PC-3 (cell line): ENCODE measurements at regions not wholly inside any gene's neighbourhood (a gene's known extent, or its start where the extent isn't known, plus 50 kb on each side); places are given as distances from the start of the nearest gene placed in this dataset.

Experiments used
- EZH2 ChIP-seq: fragments of 300-600 bp; sonication (generic); IDR thresholded peaks from one replicate; pipeline ENCODE4 v1.6.1; 2017; ENCODE audit warnings: antibody characterized with exemption, mild to moderate bottlenecking, low read length; ENCODE audit not compliant: unreplicated experiment
- TF ChIP-seq, protein P1 (sequence below): fragments of 300-600 bp; sonication (generic); conservative IDR thresholded peaks from 2 replicates; pipeline ENCODE4 v1.5.1; 2017; ENCODE audit warnings: antibody characterized with exemption, low read depth, mild to moderate bottlenecking, low read length

DNA sequence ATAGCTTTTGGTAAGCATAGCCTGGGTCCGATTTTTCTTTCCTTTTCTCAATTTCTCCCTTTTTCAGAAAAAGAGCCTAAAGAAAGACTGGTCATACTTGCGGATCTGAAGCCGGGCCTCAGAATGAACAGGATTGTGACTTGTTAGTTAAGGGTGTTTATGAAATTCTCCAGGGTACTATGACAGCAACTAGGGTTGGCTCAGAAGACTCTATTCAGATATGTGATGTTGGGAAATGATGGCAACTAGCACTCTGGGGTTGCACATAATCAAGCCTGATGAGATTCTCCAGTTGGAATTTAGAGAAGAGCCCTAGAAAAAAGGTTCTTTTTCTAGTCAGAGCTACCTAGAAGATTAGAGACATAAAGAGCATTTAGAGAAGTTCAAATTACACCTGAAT lies 352.4 kb upstream of the POM121L12 start:
- TF ChIP-seq, protein P1, sequence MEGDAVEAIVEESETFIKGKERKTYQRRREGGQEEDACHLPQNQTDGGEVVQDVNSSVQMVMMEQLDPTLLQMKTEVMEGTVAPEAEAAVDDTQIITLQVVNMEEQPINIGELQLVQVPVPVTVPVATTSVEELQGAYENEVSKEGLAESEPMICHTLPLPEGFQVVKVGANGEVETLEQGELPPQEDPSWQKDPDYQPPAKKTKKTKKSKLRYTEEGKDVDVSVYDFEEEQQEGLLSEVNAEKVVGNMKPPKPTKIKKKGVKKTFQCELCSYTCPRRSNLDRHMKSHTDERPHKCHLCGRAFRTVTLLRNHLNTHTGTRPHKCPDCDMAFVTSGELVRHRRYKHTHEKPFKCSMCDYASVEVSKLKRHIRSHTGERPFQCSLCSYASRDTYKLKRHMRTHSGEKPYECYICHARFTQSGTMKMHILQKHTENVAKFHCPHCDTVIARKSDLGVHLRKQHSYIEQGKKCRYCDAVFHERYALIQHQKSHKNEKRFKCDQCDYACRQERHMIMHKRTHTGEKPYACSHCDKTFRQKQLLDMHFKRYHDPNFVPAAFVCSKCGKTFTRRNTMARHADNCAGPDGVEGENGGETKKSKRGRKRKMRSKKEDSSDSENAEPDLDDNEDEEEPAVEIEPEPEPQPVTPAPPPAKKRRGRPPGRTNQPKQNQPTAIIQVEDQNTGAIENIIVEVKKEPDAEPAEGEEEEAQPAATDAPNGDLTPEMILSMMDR: no peak
- TF ChIP-seq EZH2: no peak
